ENCODE measurements at regions not wholly inside any gene's neighbourhood (a gene's known extent, or its start where the extent isn't known, plus 50 kb on each side); places are given as distances from the start of the nearest gene placed in this dataset.
"Not testable (repeated sequence)": the region's sequence is repeated elsewhere in the genome, so short reads cannot be mapped to it uniquely, and the experiment has no call there.

DNA sequence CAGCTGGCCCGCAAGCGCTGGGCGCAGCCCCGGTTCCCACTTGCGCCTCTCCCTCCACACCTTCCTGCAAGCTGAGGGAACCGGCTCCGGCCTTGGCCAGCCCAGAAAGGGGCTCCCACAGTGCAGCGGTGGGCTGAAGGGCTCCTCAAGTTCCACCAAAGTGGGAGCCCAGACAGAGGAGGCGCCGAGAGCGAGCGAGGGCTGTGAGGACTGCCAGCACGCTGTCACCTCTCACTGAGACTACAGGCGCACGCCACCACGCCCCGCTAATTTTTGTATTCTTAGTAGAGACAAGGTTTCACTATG, 103.3 kb upstream of the KMT2C start:
- DNase-seq: not testable (repeated sequence)

GRCh38 chr7:152538346-152539189, 102.8 kb upstream of the KMT2C start:
- DNase-seq: not testable (repeated sequence)

- no peak for DNase-seq
Measured at GRCh38 chr7:152537639-152538038, 101.8 kb upstream of the KMT2C start.

DNA sequence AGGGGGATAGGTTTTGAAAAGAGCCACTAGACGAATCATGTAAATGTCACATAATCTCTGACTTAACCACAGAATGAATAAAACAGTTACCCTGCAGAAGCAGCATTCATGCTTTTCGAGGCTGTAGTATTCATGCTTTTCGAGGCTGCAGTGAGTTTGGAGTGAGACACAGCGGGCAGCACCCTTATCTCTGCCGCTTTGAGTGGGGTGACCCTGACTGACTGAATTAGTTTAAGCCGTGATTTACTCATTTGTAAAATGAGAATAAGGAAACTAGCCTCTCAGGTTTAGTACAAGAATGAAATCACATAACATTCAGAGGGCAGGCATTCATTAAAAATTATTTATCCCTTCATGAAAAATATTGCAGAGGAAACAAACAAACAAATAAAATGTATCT, 92.8 kb upstream of the KMT2C start:
- no peak for DNase-seq

- no peak for DNase-seq
Measured at GRCh38 chr7:152527610-152528032, 91.8 kb upstream of the KMT2C start.

- DNase-seq: no peak
Measured at GRCh38 chr7:152523916-152524315, 88.1 kb upstream of the KMT2C start.

DNA sequence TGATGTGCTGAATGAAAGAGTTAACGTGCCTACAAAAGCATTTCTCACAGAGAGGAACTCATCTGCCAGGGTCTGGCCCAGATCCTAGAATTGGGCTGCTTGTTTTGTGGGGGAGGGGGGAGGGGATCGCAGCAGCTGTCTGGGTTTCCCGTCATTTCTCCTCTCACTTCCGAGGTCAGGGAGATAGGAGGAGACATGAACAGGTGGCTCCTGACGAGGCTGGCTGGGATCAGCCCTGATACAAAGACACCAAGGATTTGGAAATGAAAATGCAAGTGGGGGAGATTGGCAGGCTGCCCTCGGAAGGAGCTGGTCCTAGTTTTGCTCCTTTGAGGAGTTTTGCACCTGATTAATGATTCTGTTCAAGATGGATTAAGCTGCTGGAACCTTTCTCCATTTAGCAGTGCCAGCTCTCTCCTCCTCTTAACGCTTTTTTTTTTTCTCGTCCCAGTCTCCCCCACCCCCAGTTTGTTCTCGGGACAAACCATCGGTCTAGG, 86.8 kb upstream of the KMT2C start:
- no peak for DNase-seq

- DNase-seq: no peak
Measured at GRCh38 chr7:152521420-152522337, 85.9 kb upstream of the KMT2C start.

DNA sequence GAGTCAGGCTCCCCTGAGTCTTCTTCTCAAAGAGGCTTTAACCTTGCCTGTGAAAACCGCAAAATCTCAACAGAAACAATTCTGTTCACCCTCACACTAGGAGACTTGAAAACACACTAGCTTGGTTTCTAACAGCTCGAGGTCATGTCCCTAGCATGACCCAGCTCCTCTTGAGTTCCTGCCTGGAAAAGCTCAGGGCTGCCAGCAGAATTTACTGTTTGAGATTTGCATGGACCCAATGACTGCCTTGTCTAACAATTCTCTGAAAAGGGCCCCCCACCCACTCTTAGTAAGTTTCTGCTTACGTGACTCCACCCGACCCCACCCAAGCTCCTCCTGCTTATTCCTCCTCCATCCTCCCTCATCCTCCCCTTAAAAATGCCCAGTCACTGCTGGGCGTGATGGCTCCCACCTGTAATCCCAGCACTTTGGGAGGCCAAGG, 85.1 kb upstream of the KMT2C start:
- no peak for DNase-seq

GRCh38 chr7:152519290-152519689, 83.5 kb upstream of the KMT2C start:
- DNase-seq: no peak

DNA sequence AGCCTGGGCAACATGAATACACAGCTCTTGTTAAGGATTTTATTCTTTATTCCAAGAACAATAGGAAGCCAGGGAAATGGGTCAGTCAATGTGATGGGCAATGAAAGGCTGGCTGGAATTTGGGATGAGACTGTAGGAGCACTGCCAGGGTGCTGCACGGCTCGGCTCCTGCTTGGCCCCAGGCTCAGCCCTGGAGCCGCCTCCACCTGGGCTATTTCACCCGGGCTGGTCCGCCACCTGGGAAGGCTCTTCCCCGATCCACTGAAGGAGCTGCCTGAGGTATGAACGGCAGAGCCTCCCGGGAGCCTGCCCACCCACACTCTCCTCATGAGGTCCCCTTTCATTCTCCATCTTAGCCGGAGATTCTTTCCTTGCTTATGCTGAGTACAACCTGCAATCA, 80.4 kb upstream of the KMT2C start:
- DNase-seq: no peak

DNA sequence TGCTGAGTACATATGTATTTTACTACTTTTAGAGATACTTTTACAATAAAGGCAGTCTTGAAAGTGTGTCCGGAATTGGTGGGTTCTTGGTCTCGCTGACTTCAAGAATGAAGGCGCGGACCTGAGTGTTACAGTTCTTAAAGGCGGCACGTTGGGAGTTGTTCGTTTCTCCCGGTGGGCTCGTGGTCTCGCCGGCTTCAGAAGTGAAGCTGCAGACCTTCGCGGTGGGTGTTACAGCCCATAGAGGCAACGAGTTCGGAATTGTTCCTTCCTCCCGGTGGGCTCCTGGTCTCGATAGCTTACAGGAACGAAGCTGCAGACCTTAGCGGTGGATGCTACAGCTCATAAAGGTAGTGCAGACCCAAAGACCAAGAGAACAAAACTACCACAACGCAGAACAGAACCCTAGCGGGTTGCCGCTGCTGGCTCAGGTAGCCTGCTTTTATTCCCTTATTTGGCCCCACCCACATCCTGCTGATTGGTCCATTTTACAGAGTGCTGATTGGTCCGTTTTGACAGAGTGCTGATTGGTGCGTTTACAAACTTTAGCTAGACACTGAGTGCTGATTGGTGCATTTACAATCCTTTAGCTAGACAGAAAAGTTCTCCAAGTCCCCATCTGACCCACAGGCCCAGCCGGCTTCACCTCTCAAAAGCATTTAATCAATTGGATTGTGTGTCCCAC, 79.6 kb upstream of the KMT2C start:
- not testable (repeated sequence) for DNase-seq

DNA sequence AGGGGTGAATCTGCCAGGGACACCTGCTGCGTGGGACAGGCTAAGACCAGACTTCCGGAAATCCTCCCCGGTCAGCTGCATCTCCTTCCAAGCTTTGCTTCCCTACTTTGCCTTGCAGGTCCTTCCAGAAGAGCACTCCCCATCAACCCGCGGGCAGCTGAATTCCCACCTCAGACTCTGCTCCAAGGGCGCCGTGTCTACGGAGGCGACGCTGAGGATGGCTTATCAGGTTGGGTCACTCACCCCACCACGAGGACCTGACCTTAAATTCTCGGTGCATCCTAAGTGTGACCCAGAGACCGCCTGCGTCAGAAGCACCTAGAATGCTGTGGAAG, 78.9 kb upstream of the KMT2C start:
- DNase-seq: no peak

DNA sequence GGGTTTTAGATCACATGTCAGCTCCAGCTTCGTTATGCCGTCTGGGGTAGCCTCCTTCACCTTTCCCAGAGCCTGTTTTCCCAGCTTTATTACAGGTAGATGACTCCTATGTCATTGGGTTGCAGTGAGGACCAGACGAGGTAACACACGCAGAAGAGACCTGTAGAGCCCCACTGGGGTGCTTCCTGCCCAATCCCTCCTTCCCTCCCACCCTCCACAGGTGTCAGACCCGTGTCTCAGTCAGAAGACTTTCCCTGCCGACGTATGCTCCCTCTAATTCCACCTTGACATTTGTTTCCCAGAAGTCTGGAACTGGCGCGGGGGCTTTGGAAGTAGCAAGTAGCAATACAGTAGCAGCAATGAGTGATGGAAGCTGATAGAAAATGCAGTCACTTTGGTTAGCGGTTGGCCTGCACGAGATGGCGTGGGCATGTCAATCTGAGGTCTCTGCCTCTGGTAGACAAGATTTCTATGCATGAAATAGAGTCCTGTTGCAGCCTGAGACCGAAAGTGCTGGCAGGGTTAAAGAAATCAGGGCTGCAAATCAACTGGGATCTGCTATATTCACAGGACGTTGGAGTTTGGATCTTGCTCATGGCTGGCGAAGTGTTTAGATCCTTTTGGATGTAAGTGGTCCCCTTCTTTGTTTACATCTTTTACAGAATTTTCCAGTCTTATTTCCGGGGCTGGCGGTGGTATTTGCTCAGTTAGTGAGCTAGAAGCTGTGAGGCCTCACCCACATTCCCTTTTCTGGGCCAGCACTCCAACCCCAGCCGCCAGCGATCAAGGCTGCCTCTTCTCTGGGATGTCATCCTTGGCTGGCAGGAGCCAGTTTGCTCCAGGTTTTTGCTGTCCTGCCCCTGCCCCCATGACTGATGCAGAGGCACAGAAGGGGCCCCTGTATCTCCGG, 78.3 kb upstream of the KMT2C start:
- no peak for DNase-seq

- peak in 2 of 5 experiments; percentile 12 to 47 for DNase-seq
Measured at GRCh38 chr7:152512706-152513105, 76.9 kb upstream of the KMT2C start.

DNA sequence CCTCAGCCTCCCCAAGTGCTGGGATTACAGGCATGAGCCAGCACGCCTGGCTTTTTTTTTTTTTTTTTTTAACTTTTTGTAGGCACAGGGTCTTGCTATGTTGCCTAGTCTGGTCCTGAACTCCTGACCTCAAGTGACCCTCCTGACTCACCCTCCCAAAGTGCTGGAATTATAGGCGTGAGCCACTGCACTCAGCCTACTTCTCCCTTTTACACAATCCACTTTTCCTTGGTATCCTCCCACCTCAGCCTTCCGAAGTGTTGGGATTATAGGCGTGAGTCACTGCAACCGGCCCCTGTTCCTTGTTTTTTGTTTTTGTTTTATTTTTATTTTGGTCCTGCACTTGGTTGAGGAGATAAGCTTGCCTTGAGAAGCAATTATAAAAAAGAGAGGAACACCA, 75.9 kb upstream of the KMT2C start:
- no peak for DNase-seq

GRCh38 chr7:152508701-152509100, 72.9 kb upstream of the KMT2C start:
- DNase-seq: no peak

DNA sequence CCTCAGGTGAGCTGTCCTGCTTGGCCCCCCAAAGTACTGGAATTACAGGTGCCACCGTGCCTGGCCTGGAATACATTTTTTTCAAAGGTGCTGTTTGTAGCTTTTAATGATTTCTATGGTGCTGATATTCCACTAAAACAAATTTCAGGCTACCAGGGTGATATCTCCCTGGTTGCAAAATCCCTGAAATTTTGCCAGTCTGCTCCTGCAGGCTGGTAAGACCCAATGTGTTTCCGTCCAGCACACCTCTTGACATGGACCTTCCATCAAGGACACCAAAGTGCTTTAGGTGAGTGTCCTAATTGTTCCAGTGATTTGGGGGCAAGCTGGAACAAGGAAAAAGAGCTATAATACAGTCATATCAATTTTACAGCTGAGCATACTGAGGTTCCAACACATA, 69.8 kb upstream of the KMT2C start:
- DNase-seq: no peak

GRCh38 chr7:152504816-152505215, 69.0 kb upstream of the KMT2C start:
- DNase-seq: no peak

DNA sequence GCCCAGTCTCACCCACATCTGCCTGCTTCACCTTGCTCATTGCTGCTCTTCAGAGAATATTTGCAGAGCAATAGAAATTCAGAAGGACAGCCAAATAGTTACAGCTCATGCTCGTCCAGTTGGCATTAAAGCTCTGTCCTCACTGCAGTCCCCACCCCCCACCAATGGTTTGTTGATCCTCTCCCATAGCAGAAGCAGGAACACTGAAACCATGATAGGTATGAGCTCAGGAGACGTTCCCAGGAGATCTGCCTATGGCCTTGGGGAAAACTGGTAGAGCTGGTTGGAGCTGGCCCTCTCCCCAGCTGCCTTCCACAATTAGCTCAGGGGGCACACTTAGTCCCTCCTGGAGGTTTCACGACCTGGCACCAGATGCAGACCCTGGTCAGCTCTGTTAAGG, 68.6 kb upstream of the KMT2C start:
- DNase-seq: no peak

- DNase-seq: no peak
Measured at GRCh38 chr7:152502813-152503790, 67.3 kb upstream of the KMT2C start.

Data from T-helper 2 cell (primary cell).